DOHH2 (cell line): ENCODE measurements at regions not wholly inside any gene's neighbourhood (a gene's known extent, or its start where the extent isn't known, plus 50 kb on each side); places are given as distances from the start of the nearest gene placed in this dataset.

Source experiments
- CTCF ChIP-seq: fragments of 200-600 bp; sonication (generic); IDR thresholded peaks from one replicate; pipeline ENCODE4 v1.5.1; 2014; ENCODE audit warnings: antibody characterized with exemption, mild to moderate bottlenecking, low read depth, low read length; ENCODE audit not compliant: poor library complexity, severe bottlenecking
- EZH2phosphoT487 ChIP-seq: fragments of 200-600 bp; sonication (generic); IDR thresholded peaks from 2 replicates; pipeline ENCODE4 v1.6.1; 2017; ENCODE audit warnings: borderline replicate concordance, mild to moderate bottlenecking, antibody characterized with exemption, low read length, moderate library complexity, mixed read lengths

- TF ChIP-seq CTCF = no peak
- no peak for TF ChIP-seq EZH2phosphoT487
These were observed 619.8 kb downstream of the TBL1XR1 start for GRCh38 chr3:176577447-176577846.
